ENCODE measurements at regions not wholly inside any gene's neighbourhood (a gene's known extent, or its start where the extent isn't known, plus 50 kb on each side); places are given as distances from the start of the nearest gene placed in this dataset.

DNA sequence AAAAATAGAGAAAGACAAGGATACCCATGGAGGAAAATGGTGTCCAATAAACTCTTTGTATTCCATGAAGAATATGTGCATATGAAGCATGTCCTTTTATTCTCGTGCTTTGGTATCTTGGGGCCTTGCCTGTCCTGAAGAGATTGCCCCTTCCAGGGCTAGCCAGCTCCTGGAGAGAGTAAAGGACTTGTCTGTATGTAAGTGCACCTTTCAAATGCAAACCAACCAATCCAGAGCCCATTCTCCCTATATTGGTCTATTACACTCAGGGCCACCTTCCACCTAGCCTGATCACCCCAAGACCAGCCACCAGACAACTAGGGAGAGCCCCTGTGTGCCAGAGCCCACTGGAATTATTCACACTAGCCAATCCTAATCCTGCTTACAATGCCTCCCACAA is 221.6 kb downstream of the CD83 start:
- DNase-seq = no peak

DNA sequence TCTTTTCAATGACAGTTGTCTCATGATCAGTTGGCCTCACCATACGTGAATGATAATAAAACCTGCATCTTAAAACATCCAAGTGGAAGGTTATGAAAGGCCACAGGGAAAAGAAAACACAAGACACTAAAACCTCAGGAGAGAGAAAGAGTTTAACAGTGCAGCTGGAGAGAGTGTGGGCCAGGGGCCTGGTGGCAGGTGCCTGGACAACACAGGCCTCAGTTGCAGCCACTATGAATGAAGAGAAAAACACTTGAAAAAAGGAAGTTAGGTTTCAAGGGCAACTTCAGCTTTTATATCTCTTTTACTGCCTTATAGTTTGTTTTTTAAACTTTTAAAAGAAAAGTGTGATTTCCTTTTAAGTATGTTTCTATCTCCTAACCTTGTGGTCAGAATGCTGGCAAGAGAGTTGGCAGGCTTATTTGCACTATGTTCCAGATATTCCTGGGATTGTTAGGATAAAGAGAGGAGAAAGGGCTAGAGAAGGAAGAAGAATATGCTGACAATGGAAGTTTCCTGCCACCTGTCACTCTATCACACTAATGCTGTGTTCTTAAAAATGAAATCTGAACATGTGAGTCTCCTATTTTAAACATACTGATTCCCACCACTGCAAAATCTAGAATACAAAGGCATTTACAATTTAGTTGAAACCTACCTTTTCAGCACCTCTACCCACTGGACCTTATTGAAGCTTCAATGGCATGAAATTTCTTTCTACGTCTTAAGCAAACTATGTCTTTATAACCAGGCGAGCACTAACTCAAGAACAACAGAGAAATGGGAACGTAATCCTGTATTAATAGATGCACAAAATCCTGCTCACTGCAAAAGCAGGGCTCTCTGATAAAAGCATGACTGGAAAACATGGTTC is 222.4 kb downstream of the CD83 start:
- no peak for DNase-seq

DNA sequence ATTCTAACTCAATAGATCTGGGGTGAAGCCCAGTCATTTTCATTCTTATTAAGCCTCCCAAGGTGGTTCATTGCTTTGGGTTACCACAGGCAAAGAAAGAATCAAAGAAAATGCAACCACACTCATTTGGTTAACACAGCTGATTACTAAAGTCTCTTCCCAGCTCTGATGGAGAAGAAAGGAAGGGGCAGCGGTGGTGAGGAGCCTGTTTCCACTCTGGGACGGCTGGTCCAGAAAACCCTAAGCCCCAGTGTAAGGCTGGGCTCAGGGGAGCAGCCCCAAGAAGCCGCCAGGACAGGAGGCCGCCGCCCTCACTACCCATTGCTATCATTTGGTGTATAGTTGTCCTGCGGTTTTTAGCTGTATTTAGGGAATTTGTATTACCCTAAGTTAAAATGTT is 226.9 kb downstream of the CD83 start:
- DNase-seq = no peak

DNA sequence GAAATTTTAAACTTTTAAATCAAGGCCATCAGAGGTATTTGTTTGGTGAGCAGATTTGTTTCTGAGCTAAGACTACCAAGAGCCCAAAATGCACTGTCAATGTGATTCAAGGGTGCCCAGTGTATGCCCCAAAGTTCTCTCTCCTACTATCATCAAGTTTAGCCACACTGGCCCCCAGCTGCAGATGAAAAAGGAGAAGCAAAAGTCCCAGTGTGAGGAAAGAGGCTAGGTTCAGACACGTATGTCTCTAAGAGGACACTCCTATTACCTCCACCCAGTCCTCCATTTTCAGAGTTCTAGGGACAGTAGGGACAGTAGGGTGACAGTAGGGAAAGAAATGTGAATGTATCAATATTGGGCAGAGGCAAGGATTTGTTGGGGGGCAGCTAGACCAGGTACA is 230.8 kb downstream of the CD83 start:
- DNase-seq = no peak

DNA sequence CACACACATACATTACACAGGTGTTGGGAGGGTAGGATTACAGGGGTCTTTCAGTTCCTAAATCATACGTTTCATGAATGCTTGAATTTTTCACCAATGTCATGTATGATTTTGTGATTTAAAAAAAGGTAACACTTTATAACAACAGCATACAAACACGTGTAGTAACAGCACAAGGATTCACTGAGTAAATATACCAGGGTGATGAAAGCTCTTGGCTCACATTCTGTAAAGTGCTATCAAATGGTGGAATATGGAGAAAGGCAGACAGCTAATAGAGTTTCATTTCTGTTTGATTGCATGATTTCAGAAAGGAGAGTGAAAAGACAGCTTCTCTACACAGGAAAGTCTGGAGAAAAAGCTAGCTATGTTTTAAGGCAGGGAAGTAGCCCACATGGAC is 231.9 kb downstream of the CD83 start:
- no peak for DNase-seq

DNA sequence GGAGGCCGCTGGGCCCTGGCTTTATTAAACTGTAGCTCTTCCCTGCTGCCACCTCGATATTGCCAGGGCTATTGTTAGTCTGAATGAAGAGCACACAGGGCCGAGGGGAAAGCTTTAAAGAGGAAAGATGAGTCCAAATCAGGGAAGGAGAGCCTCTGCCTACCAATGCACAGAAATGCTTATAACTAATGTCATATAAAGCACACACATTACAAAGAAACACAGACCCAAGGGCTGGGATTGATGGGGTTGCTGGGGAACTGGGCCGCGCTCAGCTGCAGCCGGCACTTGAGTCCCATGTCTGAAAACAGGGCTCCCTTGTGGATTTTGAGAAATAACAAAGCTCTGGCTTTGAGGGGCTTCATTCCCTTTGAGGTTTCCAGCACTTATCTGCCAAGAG is 232.6 kb downstream of the CD83 start:
- DNase-seq = no peak

DNA sequence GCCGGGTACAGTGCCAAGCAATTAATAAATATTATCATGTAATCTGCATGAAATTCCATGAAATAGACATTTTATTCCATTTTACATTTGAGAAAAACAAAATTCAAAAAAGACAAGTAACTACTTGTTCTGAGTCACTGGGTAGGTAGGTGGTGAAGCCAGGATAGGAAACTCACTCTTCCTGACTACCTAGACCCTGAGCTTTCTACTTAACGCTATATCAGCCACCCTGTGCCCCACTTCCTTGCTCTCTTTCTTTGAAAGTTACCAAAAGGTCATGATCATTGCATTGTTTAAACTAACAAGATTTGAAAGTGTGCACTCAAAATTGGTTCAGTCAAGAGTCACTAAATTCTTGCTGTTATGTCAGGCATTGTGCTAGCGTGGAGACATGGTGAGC is 235.7 kb downstream of the CD83 start:
- no peak for DNase-seq

DNA sequence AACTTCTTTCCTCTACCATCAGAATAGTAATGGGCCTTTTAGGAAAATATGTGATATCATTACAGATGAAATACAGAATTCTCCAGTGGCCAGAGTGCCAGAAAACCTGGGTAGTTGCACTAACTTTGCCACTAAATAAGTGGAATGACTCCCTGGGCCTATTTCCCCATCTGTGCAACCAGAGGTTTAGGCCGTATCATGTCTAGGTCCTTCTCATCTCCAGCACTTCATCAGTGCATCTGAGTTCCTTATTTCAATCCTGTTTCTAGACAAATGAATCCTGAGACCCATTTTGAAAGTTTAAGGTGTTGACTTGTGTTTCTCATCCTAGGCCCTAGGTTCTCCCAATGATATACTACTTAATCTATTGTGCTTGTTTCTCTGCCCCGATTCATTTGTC is 236.2 kb downstream of the CD83 start:
- DNase-seq = no peak

DNA sequence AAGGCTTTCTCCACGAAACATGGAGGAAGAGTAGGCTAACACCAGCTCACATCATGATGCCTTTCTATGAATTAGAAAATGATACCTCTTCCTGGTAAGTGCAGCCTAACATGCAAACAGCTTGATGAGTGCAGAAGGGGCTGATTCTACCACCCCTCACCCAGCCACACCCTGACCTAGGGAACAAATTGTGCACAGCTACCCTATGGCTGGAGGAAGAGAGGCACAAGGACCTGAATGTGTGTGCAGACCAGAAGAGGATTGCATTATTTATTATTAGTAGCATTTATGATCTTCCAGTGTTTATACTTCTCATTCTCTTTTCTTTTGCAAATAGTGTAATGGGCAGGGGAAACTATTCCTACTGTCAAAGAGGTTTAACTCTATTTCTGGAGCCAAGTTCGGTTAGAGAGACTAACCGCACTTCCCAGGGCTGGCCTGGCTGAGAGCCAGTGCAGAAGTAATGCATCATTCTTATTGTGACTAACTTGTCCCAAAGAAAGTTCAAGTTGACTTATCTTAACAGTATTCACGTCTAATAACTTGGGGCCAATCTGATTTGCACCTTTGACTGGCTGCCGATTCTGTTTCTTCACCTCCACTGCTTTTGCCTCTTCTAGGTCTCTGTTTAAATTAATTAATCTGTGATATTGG is 237.5 kb downstream of the CD83 start:
- no peak for DNase-seq

DNA sequence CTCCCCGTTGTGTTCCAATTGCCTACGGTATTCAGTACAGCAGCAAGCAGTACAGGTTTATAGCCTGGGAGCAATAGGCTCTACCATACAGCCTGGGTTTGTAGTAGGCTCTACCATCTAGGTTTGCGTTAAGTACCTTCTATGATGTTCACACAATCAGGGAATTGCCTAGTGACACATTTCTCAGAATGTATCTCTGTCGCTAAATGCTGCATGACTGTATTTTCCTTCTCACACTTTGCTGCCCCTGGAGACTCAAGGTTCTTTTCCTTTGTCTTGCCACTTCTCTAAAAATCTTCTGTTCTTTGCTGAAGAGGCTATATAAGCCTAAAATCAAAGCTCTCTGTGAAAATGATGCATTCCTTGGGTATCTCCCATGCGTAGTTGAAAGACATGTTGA is 241.9 kb downstream of the CD83 start:
- no peak for DNase-seq

DNA sequence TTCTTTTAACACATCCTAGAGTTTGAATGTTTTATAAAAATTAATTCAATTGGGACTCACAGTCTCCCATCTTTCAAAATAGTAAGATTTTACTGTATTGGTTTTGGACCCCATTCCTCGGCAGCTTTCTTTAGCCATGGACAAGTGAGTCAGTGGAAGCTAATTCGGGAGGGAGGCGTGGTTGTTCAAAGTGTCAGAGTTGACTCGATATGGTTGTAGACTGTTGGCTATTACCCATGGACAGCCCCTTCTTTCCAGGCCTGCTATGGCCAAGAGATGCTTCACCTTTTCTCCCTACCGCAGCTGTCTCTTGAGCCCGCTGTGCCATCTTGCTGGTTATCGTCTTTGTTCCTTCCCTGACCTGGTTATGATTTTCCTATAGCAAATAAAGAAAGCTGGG is 243.0 kb downstream of the CD83 start:
- DNase-seq = no peak

DNA sequence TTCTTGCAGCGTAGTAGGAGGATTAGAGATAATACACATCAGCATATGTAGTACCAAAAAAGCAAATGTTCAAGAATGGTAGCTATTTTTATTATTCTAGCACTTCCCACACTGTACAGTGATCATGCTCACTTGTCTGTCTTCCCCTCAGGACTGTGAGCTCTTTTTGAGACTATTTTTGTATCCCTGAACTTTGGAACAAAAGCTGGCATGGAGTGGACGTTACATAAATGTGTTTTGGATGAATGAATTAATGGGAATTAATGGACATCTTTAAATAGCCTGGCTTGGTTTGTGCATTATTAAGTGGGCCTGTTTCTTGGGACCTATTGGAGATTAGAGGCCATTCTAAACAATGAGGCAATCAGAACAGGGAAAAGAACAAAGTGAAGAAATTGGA is 243.7 kb downstream of the CD83 start:
- DNase-seq = no peak

DNA sequence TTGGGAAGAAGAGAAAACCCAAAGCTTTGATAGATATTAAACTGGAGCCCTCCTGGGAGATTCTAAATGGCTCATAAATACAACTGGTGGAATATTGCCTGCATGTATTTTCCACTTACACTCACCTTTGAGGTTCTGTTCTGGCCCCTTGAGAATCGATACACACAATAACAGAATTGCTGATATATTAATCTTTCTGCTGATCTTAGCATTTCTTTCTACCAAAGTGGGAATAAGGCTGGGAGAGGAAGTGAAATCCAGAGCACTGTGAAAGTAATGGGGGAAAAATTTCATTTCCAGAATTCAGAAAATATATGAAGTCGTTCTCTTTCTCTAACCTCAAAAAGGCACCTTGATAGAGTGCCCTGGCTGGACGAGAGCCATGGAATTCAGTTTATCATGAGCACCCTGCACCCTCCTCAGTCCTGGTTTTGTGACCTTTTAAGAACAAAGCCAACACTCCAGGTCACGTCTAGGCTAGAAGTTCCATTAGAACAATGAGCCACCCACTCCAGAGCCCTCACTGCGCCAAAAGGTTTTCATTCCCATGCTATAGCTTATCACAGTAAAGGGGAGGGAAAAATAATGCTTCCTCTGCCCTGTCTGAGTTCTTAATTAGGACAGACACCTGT is 244.5 kb downstream of the CD83 start:
- DNase-seq = no peak

DNA sequence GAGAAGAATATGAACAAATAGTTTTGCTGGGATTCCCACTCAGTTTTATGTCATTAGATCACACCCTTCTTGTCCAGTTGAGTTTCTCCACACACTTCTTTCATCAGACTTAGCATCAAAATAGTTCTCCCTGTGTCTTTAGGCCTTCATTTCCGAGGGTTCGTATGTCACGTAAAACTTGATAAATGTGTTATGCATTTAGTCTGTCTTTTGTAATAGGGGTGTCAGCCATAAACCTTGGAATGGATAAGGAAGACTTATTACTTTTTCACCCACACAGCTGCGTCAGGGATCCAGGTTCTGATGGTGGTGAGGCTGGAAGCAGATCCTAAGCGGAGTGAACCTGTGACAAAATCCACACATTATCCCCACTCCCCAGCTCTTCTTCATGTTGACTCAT is 246.8 kb downstream of the CD83 start:
- DNase-seq = no peak

DNA sequence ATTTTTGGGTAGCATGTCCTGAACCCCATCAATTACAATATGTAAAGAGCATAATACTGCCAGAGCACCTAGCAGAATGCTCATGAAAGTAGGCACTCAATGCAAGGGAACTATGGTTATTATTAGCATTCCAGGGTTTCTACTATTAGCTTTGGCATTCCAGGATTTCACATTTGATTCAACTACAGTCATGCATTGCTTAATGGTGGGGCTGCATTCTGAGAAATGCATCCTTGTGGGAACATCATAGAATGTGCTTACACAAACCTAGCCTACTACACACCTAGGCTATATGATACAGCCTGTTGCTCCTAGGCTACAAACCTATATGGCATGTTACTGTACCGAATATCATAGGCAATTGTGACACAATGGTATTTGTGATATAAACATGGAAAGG is 247.8 kb downstream of the CD83 start:
- no peak for DNase-seq

DNA sequence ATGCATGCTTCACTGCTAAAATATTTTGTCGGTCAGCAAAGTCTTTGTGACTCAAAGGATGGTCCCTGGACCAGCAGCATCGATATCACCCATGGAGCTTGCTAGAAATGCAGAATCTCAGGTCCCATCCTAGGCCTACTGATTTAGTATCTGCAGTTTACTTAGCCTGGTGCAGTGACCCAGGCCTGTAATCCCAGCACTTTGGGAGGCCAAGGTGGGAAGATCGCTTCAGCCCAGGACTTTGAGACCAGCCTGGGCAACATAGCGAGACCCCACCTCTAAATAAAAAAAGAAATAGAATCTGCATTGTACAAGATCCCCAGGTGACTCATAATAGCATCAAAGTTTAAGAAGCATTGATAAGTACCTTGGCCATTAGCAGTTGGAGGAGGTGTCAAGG is 248.7 kb downstream of the CD83 start:
- DNase-seq = no peak

DNA sequence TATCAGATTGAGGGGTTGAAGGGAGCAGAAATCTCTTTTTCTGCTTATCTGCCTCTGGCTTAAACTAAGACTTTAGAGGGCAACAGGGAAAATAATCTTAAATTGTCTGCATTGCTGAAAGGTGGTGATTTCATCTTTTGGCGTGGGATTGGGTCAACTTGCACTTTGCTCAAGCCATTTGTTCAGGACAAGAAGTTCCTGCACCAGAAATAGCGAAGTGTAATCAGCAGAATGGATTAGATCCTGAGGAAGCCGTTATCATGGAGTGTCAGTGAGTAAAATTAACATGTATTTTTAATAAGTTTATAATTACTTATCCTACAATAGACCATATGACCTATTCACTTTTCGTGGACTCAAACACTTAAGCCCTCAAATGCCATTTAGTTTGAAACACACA is 249.3 kb downstream of the CD83 start:
- no peak for DNase-seq

DNA sequence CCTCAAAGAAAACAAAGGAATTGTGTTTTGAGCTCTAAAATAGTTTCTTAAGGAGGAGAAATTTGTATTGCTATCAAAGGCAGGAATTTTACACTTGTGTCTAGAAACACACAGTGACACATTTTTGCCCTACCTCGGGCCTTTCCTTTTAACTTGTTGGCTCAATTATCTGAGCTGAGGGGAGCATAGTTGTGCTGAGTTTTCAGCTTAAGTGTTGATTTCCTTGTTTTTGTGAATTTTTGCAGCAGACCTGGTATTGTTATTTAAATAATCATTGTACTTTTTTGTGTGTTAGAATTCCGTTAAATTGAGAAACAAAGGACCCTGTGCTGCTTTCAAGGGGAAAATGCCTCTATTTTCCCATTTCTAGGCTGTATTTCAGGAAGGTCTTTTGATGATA is 249.7 kb downstream of the CD83 start:
- no peak for DNase-seq

DNA sequence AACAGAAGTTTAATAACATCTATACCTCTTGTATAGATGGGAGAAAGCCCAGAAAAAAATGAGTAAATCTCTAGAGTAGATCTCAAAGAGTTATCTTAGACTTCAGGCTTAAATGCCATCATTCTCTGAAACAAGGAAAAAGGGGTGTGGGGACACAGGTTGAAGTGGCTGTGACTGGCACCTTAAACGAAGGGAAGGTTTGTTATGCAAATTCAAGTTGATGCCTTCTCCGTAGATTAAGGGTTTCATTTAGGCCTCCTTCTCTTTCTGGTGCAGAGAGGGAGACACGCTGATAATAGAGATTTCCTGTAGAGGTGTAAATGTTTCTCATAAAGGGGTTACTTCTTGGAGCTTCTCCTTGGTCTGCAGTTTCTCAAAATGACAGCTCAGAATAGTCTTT is 252.1 kb downstream of the CD83 start:
- DNase-seq = no peak

DNA sequence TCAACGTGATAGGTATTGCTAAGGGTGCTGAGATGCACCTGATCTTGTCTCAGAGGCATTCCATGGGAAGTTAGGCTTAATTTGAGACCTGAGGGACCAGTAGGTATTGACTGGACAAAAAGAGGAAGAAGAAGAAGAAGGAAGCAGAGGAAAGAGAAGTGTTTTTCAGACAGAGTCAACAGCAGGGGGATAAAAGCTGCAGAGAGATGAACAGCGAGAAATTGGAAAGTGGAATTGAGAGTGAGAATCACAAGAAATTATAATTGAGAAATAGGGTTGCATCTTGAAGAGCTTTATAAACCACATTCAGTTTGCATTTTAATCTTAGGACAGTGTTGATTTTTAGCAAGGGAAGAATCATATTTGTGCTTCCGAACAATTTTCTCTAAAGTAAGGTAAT is 254.0 kb downstream of the CD83 start:
- no peak for DNase-seq

DNA sequence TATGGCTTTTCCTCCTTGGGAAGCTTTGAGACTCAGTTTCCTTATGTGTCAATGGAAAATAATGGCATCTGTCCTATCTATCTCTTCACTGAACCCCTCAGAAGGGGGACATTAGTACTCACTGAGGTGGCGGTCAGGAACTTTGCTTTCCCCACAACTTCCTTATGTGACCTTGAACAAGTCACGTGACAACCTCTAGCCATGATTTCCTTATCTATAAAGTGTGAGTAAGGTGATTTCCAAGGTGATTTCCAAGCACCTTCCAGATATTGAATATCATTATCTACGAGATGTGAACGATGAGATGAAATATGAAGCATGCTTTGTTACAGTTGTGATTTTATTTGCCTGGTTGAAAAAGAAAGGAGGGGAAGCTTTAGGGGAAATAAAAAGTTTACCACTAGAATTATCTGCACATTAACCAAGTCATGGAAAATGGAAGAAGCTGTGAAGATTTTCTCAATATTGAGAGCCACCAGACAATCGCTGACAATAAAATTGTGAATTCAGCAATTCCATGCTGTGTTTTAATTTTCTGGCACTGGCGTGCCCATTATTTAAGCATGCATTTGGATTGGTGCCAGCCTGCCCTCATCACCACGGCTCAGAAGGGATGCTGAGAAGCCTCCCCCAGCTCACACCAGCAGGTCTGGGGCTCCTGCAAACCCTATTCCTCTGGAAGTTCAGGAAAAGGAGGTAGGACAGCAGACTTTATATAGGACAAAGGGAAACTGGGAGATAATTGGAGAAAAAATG is 255.3 kb downstream of the CD83 start:
- DNase-seq = no peak

DNA sequence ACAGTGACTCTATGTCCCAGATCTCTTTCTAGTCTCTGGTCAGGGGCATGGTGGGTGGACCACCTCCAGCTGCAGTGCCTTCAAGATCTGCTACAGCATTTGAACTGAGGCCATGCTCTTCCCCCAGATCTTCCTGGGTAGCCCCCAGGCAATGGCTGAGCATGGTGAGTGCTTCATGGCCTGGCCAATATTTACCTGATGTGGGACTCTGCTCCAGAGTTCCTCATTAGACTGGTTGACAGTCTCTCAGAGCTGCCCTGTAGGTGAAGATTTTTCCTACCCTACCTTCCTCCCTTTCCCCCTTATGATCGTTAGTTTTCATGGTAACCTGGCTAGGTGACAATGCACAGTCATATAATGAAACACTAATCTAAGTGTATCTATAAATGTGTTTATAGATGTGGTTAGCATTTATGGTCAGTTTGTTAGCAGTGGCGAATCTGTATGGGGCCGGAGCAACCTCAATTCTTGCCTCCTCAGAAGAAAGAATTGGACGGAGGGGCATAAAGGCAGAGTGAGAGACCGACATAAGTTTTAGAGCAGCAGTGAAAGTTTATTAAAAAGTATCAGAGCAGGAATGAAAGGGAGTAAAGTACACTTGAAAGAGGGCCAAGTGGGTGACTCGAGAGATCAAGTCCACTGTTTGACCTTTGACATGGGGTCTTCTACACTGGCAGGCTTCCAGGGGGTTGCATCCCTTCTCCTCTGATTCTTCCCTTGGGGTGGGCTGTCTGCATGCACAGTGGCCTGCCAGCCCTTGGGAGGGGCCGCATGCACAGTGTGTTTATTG is 256.3 kb downstream of the CD83 start:
- no peak for DNase-seq

DNA sequence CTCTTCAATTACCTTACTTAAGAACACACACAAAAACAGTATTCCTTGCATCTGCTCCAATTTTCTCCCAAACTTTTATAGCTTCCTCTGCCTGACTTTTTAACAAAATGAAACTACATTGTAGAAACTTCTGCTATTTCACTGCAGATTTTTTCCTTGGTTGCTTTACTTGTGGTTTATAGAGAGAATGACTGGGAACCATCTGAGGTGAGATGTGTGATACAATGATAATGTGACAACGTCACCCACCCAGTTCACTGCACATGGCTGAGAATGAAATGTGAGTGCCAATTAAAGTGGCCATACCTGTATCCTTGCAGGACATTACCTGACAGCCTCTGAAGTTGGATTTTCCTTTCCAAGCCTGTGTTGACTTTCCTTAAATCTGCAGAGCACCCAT is 258.4 kb downstream of the CD83 start:
- no peak for DNase-seq

All from SHP77 (cell line).